CD4-positive, alpha-beta T cell (primary cell): ENCODE measurements at regions not wholly inside any gene's neighbourhood (a gene's known extent, or its start where the extent isn't known, plus 50 kb on each side); places are given as distances from the start of the nearest gene placed in this dataset.

Experiments
- ATAC-seq: fragments of 200-7000 bp; cut with Tn5 transposase; one replicate; pipeline ENCODE4 v1.10.0; 2022; ENCODE audit warnings: mild to moderate bottlenecking; ENCODE audit not compliant: poor library complexity
- CTCF ChIA-PET: fragments of 350-600 bp; sonication (Branson Sonifier 250); formaldehyde crosslinking; loops from one replicate; lab custom pipeline; 2021; ENCODE audit warnings: antibody characterized with exemption, inconsistent platforms; lab: Charles Lee
- POLR2A ChIA-PET: fragments of 350-600 bp; sonication (Branson Sonifier 250); formaldehyde crosslinking; loops from one replicate; lab custom pipeline; 2021; ENCODE audit warnings: antibody characterized with exemption, inconsistent platforms; lab: Charles Lee
- DNase-seq, 14 experiments: peaks; one replicate each; pipeline ENCODE4 v3.0.0-alpha.2; 2013 to 2020; ENCODE audit warnings: mixed read lengths in 2 of 14
- H3K27ac ChIP-seq, 2 donors: one replicate each; pipeline versions ENCODE4 v1.5.1 to v1.7.0; 2013; ENCODE audit warnings: low read length in 2 of 2, low read depth in 1 of 2, mild to moderate bottlenecking in 1 of 2
- H3K27me3 ChIP-seq, 2 experiments: 1 replicate in 1 of 2; 2 replicates in 1 of 2; pipeline versions ENCODE4 v1.6.1 to v1.7.0; 2013; ENCODE audit warnings: low read length in 2 of 2, control low read depth in 1 of 2, mild to moderate bottlenecking in 1 of 2, moderate library complexity in 1 of 2; ENCODE audit not compliant: insufficient read depth in 2 of 2, control insufficient read depth in 1 of 2
- H3K36me3 ChIP-seq: one replicate; pipeline ENCODE4 v1.6.1; 2013; ENCODE audit warnings: low read length, control low read depth; ENCODE audit not compliant: insufficient read depth
- H3K4me1 ChIP-seq: one replicate; pipeline ENCODE4 v1.6.1; 2013; ENCODE audit warnings: low read length, control low read depth; ENCODE audit not compliant: insufficient read depth
- H3K4me3 ChIP-seq: one replicate; pipeline ENCODE4 v1.5.1; 2013; ENCODE audit warnings: mild to moderate bottlenecking, low read length, moderate library complexity
- H3K9me3 ChIP-seq, 2 experiments: 1 replicate in 1 of 2; 2 replicates in 1 of 2; pipeline versions ENCODE4 v1.6.1 to v1.7.0; 2013; ENCODE audit warnings: low read length in 2 of 2, mild to moderate bottlenecking in 2 of 2, control low read depth in 1 of 2, moderate library complexity in 1 of 2; ENCODE audit not compliant: control insufficient read depth in 1 of 2, insufficient read depth in 1 of 2
- H3K27ac Mint-ChIP-seq: one replicate; pipeline ENCODE4 v1.8.0; 2020; ENCODE audit warnings: mixed read lengths
- H3K27me3 Mint-ChIP-seq: one replicate; pipeline ENCODE4 v1.8.0; 2021; ENCODE audit warnings: mixed read lengths
- H3K36me3 Mint-ChIP-seq: one replicate; pipeline ENCODE4 v1.8.0; 2021; ENCODE audit warnings: low read depth, mixed read lengths
- H3K4me1 Mint-ChIP-seq: one replicate; pipeline ENCODE4 v1.8.0; 2021; ENCODE audit warnings: low read depth, mixed read lengths
- H3K4me3 Mint-ChIP-seq: one replicate; pipeline ENCODE4 v1.8.0; 2020; ENCODE audit warnings: mild to moderate bottlenecking, mixed read lengths
- H3K9me3 Mint-ChIP-seq: one replicate; pipeline ENCODE4 v1.8.0; 2020; ENCODE audit warnings: mixed read lengths
- intact Hi-C, 2 experiments: fragments of 100-400 bp; cut with DNase I in 1 of 2; cut with micrococcal nuclease in 1 of 2; formaldehyde crosslinking; loops; one replicate each; pipeline versions ENCODE4 v1.15.1 to v1.9.0; 2023 to 2025; cut with DNase I, micrococcal nuclease
- TF ChIP-seq, protein P1 (sequence below): fragments of 200-600 bp; IDR thresholded peaks from one replicate; pipeline ENCODE4 v1.8.0; 2022; ENCODE audit warnings: antibody characterized with exemption, mild to moderate bottlenecking

- no peaks in the 10 kb centered on the region for H3K36me3 ChIP-seq
- POLR2A ChIA-PET: no interaction called here
- no peaks in the 10 kb centered on the region for H3K27me3 Mint-ChIP-seq
- H3K4me3 Mint-ChIP-seq: no peak overlapping the region
- H3K27ac Mint-ChIP-seq: no peak overlapping the region
- CTCF ChIA-PET: no interaction called here
- no peak overlapping the region for H3K4me3 ChIP-seq
- no peak overlapping the region for H3K27ac ChIP-seq
- no peaks in the 10 kb centered on the region for H3K4me1 Mint-ChIP-seq
- DNase-seq: no peak
- TF ChIP-seq, protein P1, sequence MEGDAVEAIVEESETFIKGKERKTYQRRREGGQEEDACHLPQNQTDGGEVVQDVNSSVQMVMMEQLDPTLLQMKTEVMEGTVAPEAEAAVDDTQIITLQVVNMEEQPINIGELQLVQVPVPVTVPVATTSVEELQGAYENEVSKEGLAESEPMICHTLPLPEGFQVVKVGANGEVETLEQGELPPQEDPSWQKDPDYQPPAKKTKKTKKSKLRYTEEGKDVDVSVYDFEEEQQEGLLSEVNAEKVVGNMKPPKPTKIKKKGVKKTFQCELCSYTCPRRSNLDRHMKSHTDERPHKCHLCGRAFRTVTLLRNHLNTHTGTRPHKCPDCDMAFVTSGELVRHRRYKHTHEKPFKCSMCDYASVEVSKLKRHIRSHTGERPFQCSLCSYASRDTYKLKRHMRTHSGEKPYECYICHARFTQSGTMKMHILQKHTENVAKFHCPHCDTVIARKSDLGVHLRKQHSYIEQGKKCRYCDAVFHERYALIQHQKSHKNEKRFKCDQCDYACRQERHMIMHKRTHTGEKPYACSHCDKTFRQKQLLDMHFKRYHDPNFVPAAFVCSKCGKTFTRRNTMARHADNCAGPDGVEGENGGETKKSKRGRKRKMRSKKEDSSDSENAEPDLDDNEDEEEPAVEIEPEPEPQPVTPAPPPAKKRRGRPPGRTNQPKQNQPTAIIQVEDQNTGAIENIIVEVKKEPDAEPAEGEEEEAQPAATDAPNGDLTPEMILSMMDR: no peak
- H3K27me3 ChIP-seq: no peaks in the 10 kb centered on the region
- ATAC-seq: no peak
- H3K9me3 ChIP-seq: peaks cover 0 to 5% of the 10 kb centered on the region in 2 experiments
- intact Hi-C loops: no loop called here
- H3K4me1 ChIP-seq: no peaks in the 10 kb centered on the region
- H3K36me3 Mint-ChIP-seq: no peaks in the 10 kb centered on the region
- peaks cover 11% of the 10 kb centered on the region for H3K9me3 Mint-ChIP-seq
Observed at GRCh38 chr1:216983823-216984222, 260.6 kb upstream of the ESRRG start.

DNA sequence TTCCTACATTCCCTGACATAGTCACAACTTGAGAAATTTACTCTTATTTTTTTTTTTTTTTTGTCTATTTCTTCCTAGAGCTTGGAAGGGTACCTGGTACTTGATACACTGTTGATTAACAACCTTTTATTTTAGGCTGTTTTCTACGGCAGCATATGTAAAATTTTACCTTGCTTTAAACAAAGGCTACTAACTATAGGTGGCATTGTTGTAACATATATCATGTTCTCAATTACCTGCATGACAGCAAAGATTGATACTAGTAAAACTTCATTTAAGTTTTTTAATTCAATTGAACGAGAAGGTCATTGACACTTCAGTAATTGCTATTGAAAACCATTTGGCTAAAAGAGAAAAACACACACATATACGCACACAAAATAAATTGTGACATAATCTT lies 238.3 kb upstream of the ESRRG start:
- H3K27ac ChIP-seq: no peak overlapping the region
- Mint-ChIP-seq H3K36me3 (no peaks in the 10 kb centered on the region), H3K27ac (no peak overlapping the region), H3K9me3 (peaks cover 4% of the 10 kb centered on the region), H3K4me1 (no peaks in the 10 kb centered on the region), H3K27me3 (no peaks in the 10 kb centered on the region), H3K4me3 (no peak overlapping the region)
- H3K4me1 ChIP-seq: no peaks in the 10 kb centered on the region
- DNase-seq (no peak), ATAC-seq (no peak)
- TF ChIP-seq, protein P1: no peak
- ChIA-PET CTCF (no interaction called here), POLR2A (no interaction called here)
- no peaks in the 10 kb centered on the region for H3K36me3 ChIP-seq
- intact Hi-C loops: no loop called here
- H3K27me3 ChIP-seq: no peaks in the 10 kb centered on the region
- no peak overlapping the region for H3K4me3 ChIP-seq
- H3K9me3 ChIP-seq: peaks cover 0 to 3% of the 10 kb centered on the region in 2 experiments

DNA sequence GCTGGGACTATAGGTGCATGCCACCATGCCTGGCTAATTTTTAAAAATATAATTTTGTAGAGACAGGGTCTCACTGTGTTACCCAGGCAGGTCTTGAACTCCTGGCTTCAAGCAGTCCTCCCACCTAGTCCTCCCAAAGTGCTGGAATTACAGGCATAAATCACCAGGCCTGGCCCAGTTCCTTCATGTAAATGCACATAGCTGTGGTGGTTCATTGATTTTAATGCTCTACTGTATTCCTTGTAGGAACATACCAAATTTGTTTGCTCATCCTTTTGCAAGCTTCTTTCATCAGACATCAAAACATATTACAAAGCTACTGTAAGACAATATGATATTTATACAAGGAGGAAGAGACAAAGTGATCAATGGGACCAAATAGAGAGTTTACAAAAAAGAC lies 237.5 kb upstream of the ESRRG start:
- H3K27me3 ChIP-seq: no peaks in the 10 kb centered on the region
- H3K9me3 ChIP-seq: peaks cover 0 to 3% of the 10 kb centered on the region in 2 experiments
- Mint-ChIP-seq H3K36me3 (no peaks in the 10 kb centered on the region), H3K4me1 (no peaks in the 10 kb centered on the region), H3K4me3 (no peak overlapping the region), H3K27ac (no peak overlapping the region), H3K9me3 (peaks cover 6% of the 10 kb centered on the region), H3K27me3 (no peaks in the 10 kb centered on the region)
- ChIA-PET CTCF (no interaction called here), POLR2A (no interaction called here)
- intact Hi-C loops: no loop called here
- no peak overlapping the region for H3K4me3 ChIP-seq
- TF ChIP-seq, protein P1: no peak
- H3K27ac ChIP-seq: no peak overlapping the region
- ATAC-seq: no peak
- no peak for DNase-seq
- H3K4me1 ChIP-seq: no peaks in the 10 kb centered on the region
- H3K36me3 ChIP-seq: no peaks in the 10 kb centered on the region
